ENCODE measurements at regions not wholly inside any gene's neighbourhood (a gene's known extent, or its start where the extent isn't known, plus 50 kb on each side); places are given as distances from the start of the nearest gene placed in this dataset.

GRCh38 chr11:129291546-129291945, 84.1 kb upstream of the BARX2 start:
- peak; percentile 58 for DNase-seq

- no peak for DNase-seq
Measured at GRCh38 chr11:129290966-129291365, 84.7 kb upstream of the BARX2 start.

- no peak for DNase-seq
Measured at GRCh38 chr11:129289350-129290040, 86.2 kb upstream of the BARX2 start.

GRCh38 chr11:129287920-129288319, 87.7 kb upstream of the BARX2 start:
- DNase-seq = no peak

- DNase-seq = no peak
Measured at GRCh38 chr11:129286813-129287212, 88.8 kb upstream of the BARX2 start.

GRCh38 chr11:129285402-129285786, 90.3 kb upstream of the BARX2 start:
- no peak for DNase-seq

- no peak for DNase-seq
Measured at GRCh38 chr11:129283141-129283540, 91.0 kb upstream of the ARHGAP32 start.

GRCh38 chr11:129282634-129283033, 90.5 kb upstream of the ARHGAP32 start:
- DNase-seq = no peak

- no peak for DNase-seq
Measured at GRCh38 chr11:129281471-129282415, 89.6 kb upstream of the ARHGAP32 start.

GRCh38 chr11:129280027-129280811, 88.1 kb upstream of the ARHGAP32 start:
- DNase-seq = no peak

GRCh38 chr11:129279326-129280026, 87.4 kb upstream of the ARHGAP32 start:
- peak; percentile 89 for DNase-seq

- peak; percentile 57 for DNase-seq
Measured at GRCh38 chr11:129278586-129279319, 86.6 kb upstream of the ARHGAP32 start.

GRCh38 chr11:129277198-129277843, 85.2 kb upstream of the ARHGAP32 start:
- DNase-seq = no peak

GRCh38 chr11:129275828-129276227, 83.7 kb upstream of the ARHGAP32 start:
- DNase-seq = no peak

GRCh38 chr11:129273944-129274711, 82.0 kb upstream of the ARHGAP32 start:
- DNase-seq = no peak

- no peak for DNase-seq
Measured at GRCh38 chr11:129273322-129273721, 81.2 kb upstream of the ARHGAP32 start.

- DNase-seq = no peak
Measured at GRCh38 chr11:129271030-129271429, 78.9 kb upstream of the ARHGAP32 start.

GRCh38 chr11:129270446-129270845, 78.3 kb upstream of the ARHGAP32 start:
- no peak for DNase-seq

- no peak for DNase-seq
Measured at GRCh38 chr11:129268371-129268770, 76.2 kb upstream of the ARHGAP32 start.

GRCh38 chr11:129267716-129268115, 75.6 kb upstream of the ARHGAP32 start:
- DNase-seq = no peak

GRCh38 chr11:129266536-129266935, 74.4 kb upstream of the ARHGAP32 start:
- no peak for DNase-seq
